Breast epithelium (tissue), 4 donors: ENCODE measurements at regions not wholly inside any gene's neighbourhood (a gene's known extent, or its start where the extent isn't known, plus 50 kb on each side); places are given as distances from the start of the nearest gene placed in this dataset.
"Not testable (repeated sequence)": the region's sequence is repeated elsewhere in the genome, so short reads cannot be mapped to it uniquely, and the experiment has no call there.

Experiments used
- DNase-seq, 2 donors: peaks; one replicate each; pipeline ENCODE4 v3.0.0-alpha.2; 2019; ENCODE audit warnings: low spot score in 2 of 2
- H3K27ac ChIP-seq, 2 donors: fragments of 200-600 bp; sonication (generic) in 1 of 2; one replicate each; pipeline ENCODE4 v1.5.1; 2016 to 2019; ENCODE audit warnings: mild to moderate bottlenecking in 1 of 2
- H3K27me3 ChIP-seq, 2 donors: fragments of 200-600 bp; sonication (generic) in 1 of 2; one replicate each; pipeline versions ENCODE4 v1.5.1 to v1.6.0; 2017 to 2019; ENCODE audit warnings: control low read depth in 1 of 2, mild to moderate bottlenecking in 1 of 2
- H3K36me3 ChIP-seq: fragments of 200-600 bp; one replicate; pipeline ENCODE4 v1.5.1; 2019
- H3K4me1 ChIP-seq, 2 donors: fragments of 200-600 bp; sonication (generic); one replicate each; pipeline ENCODE4 v1.5.1; 2016 to 2019; ENCODE audit warnings: control low read depth in 1 of 2
- H3K4me3 ChIP-seq, 3 donors: fragments of 200-600 bp; sonication (generic); 1 replicate in 2 of 3; 2 replicates in 1 of 3; pipeline ENCODE4 v1.5.1; 2016 to 2019; ENCODE audit warnings: mild to moderate bottlenecking in 3 of 3, moderate library complexity in 2 of 3
- H3K9me3 ChIP-seq, 2 donors: fragments of 200-600 bp; sonication (generic) in 1 of 2; one replicate each; pipeline ENCODE4 v1.5.1; 2016 to 2019; ENCODE audit warnings: control low read depth in 1 of 2
- CTCF ChIP-seq, 3 donors: fragments of 450-650 bp; IDR thresholded peaks; one replicate each; pipeline ENCODE4 v1.5.1; 2016 to 2017; ENCODE audit warnings: antibody characterized with exemption in 3 of 3, mild to moderate bottlenecking in 3 of 3, moderate library complexity in 3 of 3
- POLR2A ChIP-seq: fragments of 450-650 bp; IDR thresholded peaks from one replicate; pipeline ENCODE4 v1.6.1; 2016; ENCODE audit warnings: antibody characterized with exemption, mild to moderate bottlenecking, moderate library complexity
- POLR2AphosphoS5 ChIP-seq, 3 donors: sonication (generic); formaldehyde crosslinking; IDR thresholded peaks; one replicate each; pipeline ENCODE4 v1.6.1; 2017; ENCODE audit warnings: antibody characterized with exemption in 3 of 3
- intact Hi-C: fragments of 100-400 bp; cut with DNase I; formaldehyde crosslinking; loops from one replicate; pipeline ENCODE4 v1.15.1; 2023; ENCODE audit warnings: low total_unique reads

GRCh38 chr16:34802848-34803599 lies 1343.6 kb downstream of the TP53TG3F start:
- no peaks in the 10 kb centered on the region for H3K27me3 ChIP-seq
- no peaks in the 10 kb centered on the region for H3K4me1 ChIP-seq
- no peak overlapping the region for H3K4me3 ChIP-seq
- H3K27ac ChIP-seq = no peak overlapping the region
- intact Hi-C loops = no loop called here
- H3K9me3 ChIP-seq = peaks cover 8 to 29% of the 10 kb centered on the region in 2 donors
- DNase-seq = no peak
- TF ChIP-seq POLR2A (no peak), POLR2AphosphoS5 (IDR thresholded peaks at IDR 0.05) (no peak), CTCF (IDR thresholded peaks at IDR 0.05) (no peak)
- no peaks in the 10 kb centered on the region for H3K36me3 ChIP-seq

- Histone ChIP-seq H3K4me1 (no peaks in the 10 kb centered on the region), H3K27ac (no peak overlapping the region), H3K27me3 (no peaks in the 10 kb centered on the region), H3K9me3 (peaks cover 15 to 29% of the 10 kb centered on the region in 2 donors), H3K4me3 (no peak overlapping the region), H3K36me3 (no peaks in the 10 kb centered on the region)
- intact Hi-C loops = no loop called here
- DNase-seq = no peak
- TF ChIP-seq POLR2A = no peak
- TF ChIP-seq CTCF (IDR thresholded peaks at IDR 0.05) = no peak
- no peak for TF ChIP-seq POLR2AphosphoS5 (IDR thresholded peaks at IDR 0.05)
Observed at GRCh38 chr16:34803683-34804416, 1344.4 kb downstream of the TP53TG3F start.

GRCh38 chr16:34806992-34807644 lies 1347.7 kb downstream of the TP53TG3F start:
- H3K27me3 ChIP-seq, H3K27ac ChIP-seq, H3K36me3 ChIP-seq, H3K4me3 ChIP-seq, intact Hi-C loops, H3K4me1 ChIP-seq, DNase-seq: not testable (repeated sequence)
- H3K9me3 ChIP-seq = peaks cover 12 to 24% of the 10 kb centered on the region in 2 donors

GRCh38 chr16:34807844-34808243 lies 1348.4 kb downstream of the TP53TG3F start:
- H3K4me1 ChIP-seq, H3K27me3 ChIP-seq, H3K27ac ChIP-seq, H3K4me3 ChIP-seq, DNase-seq, H3K36me3 ChIP-seq, intact Hi-C loops: not testable (repeated sequence)
- peaks cover 12 to 16% of the 10 kb centered on the region in 2 donors for H3K9me3 ChIP-seq

- not testable (repeated sequence) for DNase-seq
- H3K9me3 ChIP-seq = peaks cover 10 to 12% of the 10 kb centered on the region in 2 donors
Observed at GRCh38 chr16:34808530-34808929, 1349.1 kb downstream of the TP53TG3F start.

More at GRCh38 chr16:34808530-34808929, 1349.1 kb downstream of the TP53TG3F start:
- intact Hi-C loops, H3K4me3 ChIP-seq, H3K36me3 ChIP-seq, H3K27ac ChIP-seq, H3K4me1 ChIP-seq, H3K27me3 ChIP-seq: not testable (repeated sequence)
